ENCODE measurements at regions not wholly inside any gene's neighbourhood (a gene's known extent, or its start where the extent isn't known, plus 50 kb on each side); places are given as distances from the start of the nearest gene placed in this dataset.

DNA sequence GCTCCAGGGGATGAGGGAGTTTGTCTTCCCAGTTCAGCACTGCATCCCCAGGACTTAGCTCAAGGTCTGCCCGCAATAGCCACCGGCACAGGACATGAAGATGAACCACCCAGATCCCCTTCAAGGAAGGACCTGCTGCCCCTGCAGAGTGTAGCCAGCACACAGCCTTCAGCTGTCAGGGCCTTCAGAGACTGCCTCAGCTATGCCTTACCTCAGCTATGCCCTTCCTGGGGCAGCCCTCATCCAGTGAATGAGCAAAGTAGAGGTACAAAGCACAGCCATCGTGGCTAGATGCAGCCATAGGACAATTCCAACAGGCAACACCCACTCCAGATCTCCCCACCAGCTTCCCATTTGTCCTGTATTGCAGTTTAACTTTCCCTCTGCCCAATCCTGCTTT lies 291.2 kb upstream of the STT3B start:
- Histone ChIP-seq H4K20me1 (ENCODE audit: control insufficient read depth, extremely low read depth, insufficient read depth, low read length) (no peaks in the 10 kb centered on the region), H3K79me2 (ENCODE audit: control insufficient read depth, insufficient read depth, low read length) (no peaks in the 10 kb centered on the region), H3K4me2 (ENCODE audit: control insufficient read depth, extremely low read depth, insufficient read depth, low read depth, low read length) (no peak overlapping the region), H3K27ac (ENCODE audit: control insufficient read depth, insufficient read depth, low read length) (no peak overlapping the region), H3K9ac (ENCODE audit: control insufficient read depth, extremely low read depth, insufficient read depth, low read length) (no peak overlapping the region), H2AFZ (ENCODE audit: control insufficient read depth, low read length) (no peak overlapping the region), H3K4me3 (ENCODE audit: control insufficient read depth in 2 of 3, extremely low read depth in 1 of 3, insufficient read depth in 2 of 3, low read depth in 1 of 3, low read length in 3 of 3) (no peak overlapping the region), H3K9me3 (ENCODE audit: control insufficient read depth, low read depth, low read length) (no peaks in the 10 kb centered on the region), H3K27me3 (ENCODE audit: control insufficient read depth, extremely low read depth, insufficient read depth, low read length) (no peaks in the 10 kb centered on the region), H3K4me1 (ENCODE audit: control insufficient read depth, extremely low read depth, insufficient read depth, low read length) (no peaks in the 10 kb centered on the region), H3K36me3 (ENCODE audit: control insufficient read depth in 2 of 2, extremely low read depth in 1 of 2, insufficient read depth in 2 of 2, low read length in 2 of 2) (no peaks in the 10 kb centered on the region), H3K9me1 (ENCODE audit: control insufficient read depth, extremely low read depth, insufficient read depth, low read length) (no peaks in the 10 kb centered on the region)
- TF ChIP-seq, protein P1, sequence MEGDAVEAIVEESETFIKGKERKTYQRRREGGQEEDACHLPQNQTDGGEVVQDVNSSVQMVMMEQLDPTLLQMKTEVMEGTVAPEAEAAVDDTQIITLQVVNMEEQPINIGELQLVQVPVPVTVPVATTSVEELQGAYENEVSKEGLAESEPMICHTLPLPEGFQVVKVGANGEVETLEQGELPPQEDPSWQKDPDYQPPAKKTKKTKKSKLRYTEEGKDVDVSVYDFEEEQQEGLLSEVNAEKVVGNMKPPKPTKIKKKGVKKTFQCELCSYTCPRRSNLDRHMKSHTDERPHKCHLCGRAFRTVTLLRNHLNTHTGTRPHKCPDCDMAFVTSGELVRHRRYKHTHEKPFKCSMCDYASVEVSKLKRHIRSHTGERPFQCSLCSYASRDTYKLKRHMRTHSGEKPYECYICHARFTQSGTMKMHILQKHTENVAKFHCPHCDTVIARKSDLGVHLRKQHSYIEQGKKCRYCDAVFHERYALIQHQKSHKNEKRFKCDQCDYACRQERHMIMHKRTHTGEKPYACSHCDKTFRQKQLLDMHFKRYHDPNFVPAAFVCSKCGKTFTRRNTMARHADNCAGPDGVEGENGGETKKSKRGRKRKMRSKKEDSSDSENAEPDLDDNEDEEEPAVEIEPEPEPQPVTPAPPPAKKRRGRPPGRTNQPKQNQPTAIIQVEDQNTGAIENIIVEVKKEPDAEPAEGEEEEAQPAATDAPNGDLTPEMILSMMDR (optimal IDR thresholded peaks at IDR 0.05 in 1 of 3, IDR thresholded peaks at IDR 0.05 in 1 of 3, conservative IDR thresholded peaks at IDR 0.05 in 1 of 3; ENCODE audit: extremely low read depth in 1 of 3, insufficient read depth in 2 of 3, low read length in 3 of 3), result no peak
- FAIRE-seq (no peak), DNase-seq (ENCODE audit: low read depth, low spot score) (no peak)
- dilution Hi-C loops (cut with MboI; ENCODE audit: extremely low pct_ligation_motif_present, low sequenced_read_pairs), result no loop called here

DNA sequence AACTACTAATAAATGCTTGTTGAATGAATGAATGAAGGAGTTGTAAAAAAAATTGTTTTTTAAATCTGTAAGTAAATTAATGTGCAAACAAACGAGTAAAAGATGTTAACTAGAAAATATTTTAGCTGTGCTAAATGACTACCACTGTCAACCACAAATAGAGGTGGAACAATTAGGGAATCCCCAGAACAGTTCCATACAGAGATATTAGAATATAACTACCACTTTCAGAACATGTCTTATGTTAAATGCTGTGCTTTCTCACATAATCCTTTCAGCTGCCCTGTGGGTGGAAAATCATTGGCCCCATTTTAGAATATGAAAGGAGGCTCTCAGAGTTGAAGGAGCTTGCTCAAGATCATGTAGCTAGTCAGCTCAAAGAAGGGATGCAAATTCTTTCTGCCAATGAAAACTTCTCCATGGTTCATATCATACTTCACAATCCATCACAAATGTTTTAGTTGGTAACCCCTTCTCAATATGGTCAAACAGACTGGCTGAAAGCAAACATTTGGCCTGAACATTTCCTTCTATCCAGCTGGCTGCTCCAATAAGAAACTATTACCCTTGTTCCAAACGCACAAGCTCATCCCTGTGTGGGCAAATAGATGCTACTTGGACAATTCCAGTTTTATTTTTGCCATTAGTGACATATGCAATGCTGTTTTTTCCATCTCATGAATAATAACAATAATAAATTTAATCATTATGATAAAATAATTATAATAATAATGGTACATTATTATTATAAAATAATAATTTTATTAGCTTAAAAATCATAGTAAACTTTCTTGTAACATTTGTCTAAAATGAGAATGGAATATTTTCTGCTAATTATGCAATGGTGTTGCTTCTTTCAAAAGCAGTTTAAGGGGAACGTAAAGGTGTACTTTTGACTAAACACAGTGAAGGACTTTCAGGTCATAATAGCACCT lies 290.4 kb upstream of the STT3B start:
- dilution Hi-C loops (cut with MboI; ENCODE audit: extremely low pct_ligation_motif_present, low sequenced_read_pairs), result no loop called here
- no peak for FAIRE-seq
- TF ChIP-seq, protein P1 (optimal IDR thresholded peaks at IDR 0.05 in 1 of 3, IDR thresholded peaks at IDR 0.05 in 1 of 3, conservative IDR thresholded peaks at IDR 0.05 in 1 of 3; ENCODE audit: extremely low read depth in 1 of 3, insufficient read depth in 2 of 3, low read length in 3 of 3), result no peak
- no peak for TF ChIP-seq EZH2 (IDR thresholded peaks at IDR 0.05; ENCODE audit: low read length)
- no peak overlapping the region for H2AFZ ChIP-seq (ENCODE audit: control insufficient read depth, low read length)
- H3K9me3 ChIP-seq (ENCODE audit: control insufficient read depth, low read depth, low read length), result no peaks in the 10 kb centered on the region
- no peaks in the 10 kb centered on the region for H4K20me1 ChIP-seq (ENCODE audit: control insufficient read depth, extremely low read depth, insufficient read depth, low read length)
- no peak overlapping the region for H3K4me3 ChIP-seq (ENCODE audit: control insufficient read depth in 2 of 3, extremely low read depth in 1 of 3, insufficient read depth in 2 of 3, low read depth in 1 of 3, low read length in 3 of 3)
- H3K36me3 ChIP-seq (ENCODE audit: control insufficient read depth in 2 of 2, extremely low read depth in 1 of 2, insufficient read depth in 2 of 2, low read length in 2 of 2), result no peaks in the 10 kb centered on the region
- no peaks in the 10 kb centered on the region for H3K9me1 ChIP-seq (ENCODE audit: control insufficient read depth, extremely low read depth, insufficient read depth, low read length)
- DNase-seq (ENCODE audit: low read depth, low spot score), result no peak
- no peaks in the 10 kb centered on the region for H3K4me1 ChIP-seq (ENCODE audit: control insufficient read depth, extremely low read depth, insufficient read depth, low read length)
- H3K9ac ChIP-seq (ENCODE audit: control insufficient read depth, extremely low read depth, insufficient read depth, low read length), result no peak overlapping the region
- no peaks in the 10 kb centered on the region for H3K79me2 ChIP-seq (ENCODE audit: control insufficient read depth, insufficient read depth, low read length)
- H3K27me3 ChIP-seq (ENCODE audit: control insufficient read depth, extremely low read depth, insufficient read depth, low read length), result no peaks in the 10 kb centered on the region
- H3K4me2 ChIP-seq (ENCODE audit: control insufficient read depth, extremely low read depth, insufficient read depth, low read depth, low read length), result no peak overlapping the region
- no peak overlapping the region for H3K27ac ChIP-seq (ENCODE audit: control insufficient read depth, insufficient read depth, low read length)

Measured in keratinocyte (primary cell).